ENCODE measurements at regions not wholly inside any gene's neighbourhood (a gene's known extent, or its start where the extent isn't known, plus 50 kb on each side); places are given as distances from the start of the nearest gene placed in this dataset.

DNA sequence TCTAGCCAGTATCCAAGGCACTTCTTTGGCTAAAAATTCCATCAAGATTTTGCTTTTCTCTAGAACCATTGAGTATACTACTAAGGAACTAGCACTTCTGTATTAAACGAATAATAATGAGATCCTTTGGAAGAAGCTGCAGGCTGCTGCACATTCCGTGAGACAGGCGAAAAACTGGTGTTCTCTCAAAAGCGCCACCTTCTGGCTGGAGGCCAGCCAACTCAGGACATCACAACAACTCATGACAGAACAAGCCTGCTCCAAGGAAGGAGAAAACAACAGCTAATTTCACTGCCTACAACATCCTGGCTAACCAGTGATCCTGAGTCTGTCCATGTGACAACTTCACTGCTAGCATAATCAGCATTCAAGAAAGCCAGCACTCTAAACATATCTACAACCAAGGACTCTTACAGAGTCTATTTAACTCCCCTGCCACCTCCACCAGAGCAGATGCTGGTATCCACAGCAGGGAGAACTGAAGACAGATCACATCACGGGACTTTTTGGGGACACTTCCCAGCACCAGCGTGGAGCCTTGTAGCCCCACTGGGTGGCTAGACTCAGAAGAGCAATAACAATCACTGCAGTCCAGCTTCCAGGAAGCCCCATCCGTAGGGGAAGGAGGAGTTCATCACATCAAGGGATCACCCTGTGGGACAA, 150.5 kb downstream of the YTHDC2 start:
- Histone ChIP-seq H3K23me2 (ENCODE audit: insufficient read length, low read depth, low read length, poor library complexity, severe bottlenecking) (no peaks in the 10 kb centered on the region), H2BK120ac (ENCODE audit: low read depth, low read length, poor library complexity, severe bottlenecking) (no peak overlapping the region), H3K27me3 (ENCODE audit: insufficient read depth, low read length) (no peaks in the 10 kb centered on the region), H2BK15ac (ENCODE audit: low read depth, low read length) (no peak overlapping the region), H3K14ac (ENCODE audit: insufficient read depth, low read length) (no peak overlapping the region), H2BK5ac (ENCODE audit: insufficient read length, low read length) (no peak overlapping the region), H3K9ac (ENCODE audit: extremely low read depth, insufficient read length, low read length) (no peak overlapping the region), H3T11ph (ENCODE audit: low read length) (no peak overlapping the region), H4K5ac (ENCODE audit: insufficient read length, low read depth, low read length) (no peak overlapping the region), H3K23ac (ENCODE audit: insufficient read length, low read depth, low read length) (no peak overlapping the region), H2AK5ac (ENCODE audit: insufficient read length, low read length) (no peak overlapping the region), H3K4me2 (ENCODE audit: insufficient read depth, insufficient read length, low read length) (no peak overlapping the region), H2BK20ac (ENCODE audit: low read depth, low read length, poor library complexity, severe bottlenecking) (no peak overlapping the region), H3K9me3 (ENCODE audit: control insufficient read depth, low read depth, low read length) (no peaks in the 10 kb centered on the region), H4K20me1 (ENCODE audit: control insufficient read depth, insufficient read depth, insufficient read length) (no peaks in the 10 kb centered on the region), H4K91ac (ENCODE audit: insufficient read length, low read depth, low read length) (no peak overlapping the region), H3K4me1 (ENCODE audit: insufficient read depth, low read length) (no peaks in the 10 kb centered on the region), H2BK12ac (ENCODE audit: insufficient read length, low read depth, low read length) (no peak overlapping the region), H3K79me1 (ENCODE audit: insufficient read depth, low read depth, low read length, poor library complexity, severe bottlenecking) (no peaks in the 10 kb centered on the region), H2AFZ (ENCODE audit: low read length) (no peak overlapping the region), H3K27ac (ENCODE audit: insufficient read length, low read depth, low read length) (no peak overlapping the region), H4K8ac (replicated peaks; ENCODE audit: insufficient read length, low read depth, low read length) (no peak overlapping the region), H3K18ac (ENCODE audit: insufficient read length, low read depth, low read length) (no peak overlapping the region), H3K56ac (ENCODE audit: insufficient read length, low read depth, low read length) (no peak overlapping the region), H3K4ac (ENCODE audit: low read depth, low read length) (no peak overlapping the region), H3K79me2 (ENCODE audit: insufficient read depth, low read length) (no peaks in the 10 kb centered on the region)
- no CpG with 5 or more reads among the region's 7 CpGs for WGBS (ENCODE audit: extremely low coverage, insufficient read length, low lambda C conversion rate)
- Mint-ChIP-seq H3K36me3 (ENCODE audit: insufficient read depth in 1 of 3, low read depth in 3 of 3) (peaks cover 0 to 2% (median 0%) of the 10 kb centered on the region in 3 experiments; a peak in 1 of 7 replicates), H3K4me1 (peaks cover 10 to 15% of the 10 kb centered on the region in 2 experiments; a peak in 2 of 4 replicates), H3K27me3 (ENCODE audit: low read depth) (no peaks in the 10 kb centered on the region), H3K27ac (peak overlapping the region in 2 of 3 experiments; percentile 50 to 66; a peak in 3 of 7 replicates), H3K9me3 (peaks cover 2 to 3% of the 10 kb centered on the region in 2 experiments), H3K4me3 (no peak overlapping the region)
- DNase-seq, result peak; percentile 78
- peak; percentile 77 for TF ChIP-seq CTCF (conservative IDR thresholded peaks at IDR 0.05)
